K562 (cell line): ENCODE measurements at regions not wholly inside any gene's neighbourhood (a gene's known extent, or its start where the extent isn't known, plus 50 kb on each side); places are given as distances from the start of the nearest gene placed in this dataset.

Experiments
- ATAC-seq: fragments of 200-7000 bp; cut with Tn5 transposase; 3 replicates; pipeline ENCODE4 v1.9.1; 2020; ENCODE audit warnings: moderate library complexity
- BruUV-seq: library from RNA; stranded (reverse); fragments of 400-500 nt; replicated peaks from 2 replicates; lab custom pipeline; 2021; lab: Mats Ljungman, UMichigan
- CTCF ChIA-PET: fragments of 300-600 bp; formaldehyde crosslinking; extraction: SDS; loops from one replicate; lab custom pipeline; 2021; ENCODE audit warnings: low intra/inter-chr PET ratio; lab: Yijun Ruan, JAX
- POLR2A ChIA-PET: fragments of 300-600, 350-650 bp; sonication (Branson Sonifier 250); formaldehyde crosslinking; extraction: SDS; loops from one replicate; lab custom pipeline; 2021; ENCODE audit warnings: antibody characterized with exemption, inconsistent platforms; lab: Yijun Ruan, JAX
- DNase-seq, 4 experiments: peaks; one replicate each; pipeline versions ENCODE4 v3.0.0 to v3.0.0-alpha.2; 2011 to 2018; ENCODE audit warnings: low spot score in 3 of 4, mixed read lengths in 3 of 4; ENCODE audit errors: extremely low read depth in 1 of 4
- FAIRE-seq: peaks from 2 replicates; lab custom pipeline; 2011; peaks lifted over from hg19 to GRCh38; lab: Jason Lieb, UNC
- H2AFZ ChIP-seq: 2 replicates; pipeline ENCODE4 v1.6.0; 2011; ENCODE audit warnings: low read depth, low read length, control low read depth, inconsistent platforms
- H3K27ac ChIP-seq: fragments of 200-600 bp; 3 replicates; pipeline ENCODE4 v1.8.0; 2011; ENCODE audit warnings: low read depth, mild to moderate bottlenecking, control low read depth, inconsistent platforms, low read length, moderate library complexity, mixed read lengths; ENCODE audit errors: extremely low read depth
- H3K27me3 ChIP-seq, 2 experiments: fragments of 300-600 bp in 1 of 2; 2 replicates in 1 of 2; 3 replicates in 1 of 2; pipeline versions ENCODE4 v1.6.0 to v1.8.0; 2011; ENCODE audit warnings: inconsistent platforms in 2 of 2, low read length in 2 of 2, mild to moderate bottlenecking in 1 of 2, mixed read lengths in 1 of 2, moderate library complexity in 1 of 2; ENCODE audit not compliant: control insufficient read depth in 2 of 2, insufficient read depth in 2 of 2
- H3K36me3 ChIP-seq: fragments of 300-600 bp; 3 replicates; pipeline ENCODE4 v1.8.0; 2011; ENCODE audit warnings: mild to moderate bottlenecking, low read length, inconsistent platforms; ENCODE audit not compliant: control insufficient read depth, insufficient read depth
- H3K4me1 ChIP-seq, 2 experiments: fragments of 200-600 bp in 1 of 2; replicated peaks in 1 of 2; 2 replicates in 1 of 2; 3 replicates in 1 of 2; pipeline versions ENCODE4 v1.5.1 to v1.8.0; 2011; ENCODE audit warnings: inconsistent platforms in 2 of 2, low read length in 2 of 2, mild to moderate bottlenecking in 1 of 2, mixed read lengths in 1 of 2, moderate library complexity in 1 of 2; ENCODE audit not compliant: control insufficient read depth in 2 of 2, insufficient read depth in 2 of 2
- H3K4me2 ChIP-seq: 2 replicates; pipeline ENCODE4 v1.6.1; 2011; ENCODE audit warnings: low read length, control low read depth, inconsistent platforms, mixed read lengths; ENCODE audit not compliant: insufficient read depth
- H3K4me3 ChIP-seq: fragments of 200-600 bp; sonication (generic), shearing (Covaris generic); 2 replicates; pipeline ENCODE4 v1.5.1; 2016; ENCODE audit warnings: control low read depth, inconsistent platforms
- H3K79me2 ChIP-seq: fragments of 200-600 bp; 3 replicates; pipeline ENCODE4 v1.8.0; 2011; ENCODE audit warnings: low read length, inconsistent platforms; ENCODE audit not compliant: control insufficient read depth, insufficient read depth
- H3K9ac ChIP-seq, 2 experiments: 2 replicates each; pipeline versions ENCODE4 v1.6.0 to v1.6.1; 2011; ENCODE audit warnings: low read depth in 2 of 2, low read length in 2 of 2, control low read depth in 1 of 2, inconsistent platforms in 1 of 2, mild to moderate bottlenecking in 1 of 2, mixed read lengths in 1 of 2; ENCODE audit not compliant: insufficient read depth in 1 of 2
- H3K9me1 ChIP-seq: one replicate; pipeline ENCODE4 v1.6.0; 2011; ENCODE audit warnings: inconsistent platforms, mild to moderate bottlenecking, low read length, moderate library complexity; ENCODE audit not compliant: control insufficient read depth, insufficient read depth
- H3K9me3 ChIP-seq: replicated peaks from 2 replicates; pipeline ENCODE4 v1.5.1; 2011; ENCODE audit warnings: low read depth, low read length, inconsistent platforms; ENCODE audit not compliant: control insufficient read depth, insufficient read depth
- H4K20me1 ChIP-seq: replicated peaks from 2 replicates; pipeline ENCODE4 v1.6.1; 2011; ENCODE audit warnings: low read length, inconsistent platforms, mixed read lengths; ENCODE audit not compliant: control insufficient read depth, insufficient read depth
- KDM5B ChIP-seq: fragments of 200-600 bp; sonication (generic); IDR thresholded peaks from 2 replicates; pipeline ENCODE4 v1.6.1; 2012; ENCODE audit warnings: low read depth, mild to moderate bottlenecking, moderate library complexity, low read length, control low read depth, inconsistent platforms; ENCODE audit not compliant: insufficient replicate concordance
- MLX ChIP-seq, 2 experiments: fragments of 450-650 bp in 1 of 2; sonication (generic) in 1 of 2; formaldehyde crosslinking; conservative IDR thresholded peaks; 2 replicates each; pipeline versions ENCODE4 v1.4.0 to v1.8.1; 2020 to 2022; ENCODE audit warnings: mild to moderate bottlenecking in 1 of 2, missing genetic modification reagents in 1 of 2
- POLR2B ChIP-seq: fragments of 450-650 bp; IDR thresholded peaks from 2 replicates; pipeline ENCODE4 v1.6.1; 2018; ENCODE audit warnings: low read depth; ENCODE audit not compliant: partially characterized antibody
- POLR2G ChIP-seq: fragments of 200-400 bp; formaldehyde crosslinking; IDR thresholded peaks from 2 replicates; pipeline ENCODE4 v1.6.1; 2017; ENCODE audit warnings: low read depth, mild to moderate bottlenecking, antibody characterized with exemption, low read length, moderate library complexity
- PRDM10 ChIP-seq: fragments of 450-650 bp; IDR thresholded peaks from 2 replicates; pipeline ENCODE4 v1.6.1; 2018; ENCODE audit not compliant: partially characterized antibody
- ZNF23 ChIP-seq: fragments of 250-450 bp; sonication (Bioruptor Pico); IDR thresholded peaks from 2 replicates; pipeline ENCODE4 v1.4.0; 2020; ENCODE audit warnings: mild to moderate bottlenecking
- WGBS: fragments of 100-300 bp; shearing (Covaris generic); methylation state at CpG from one replicate; pipeline ENCODE4 v1.1.6; 2016; ENCODE audit warnings: low coverage, mixed read lengths; ENCODE audit not compliant: insufficient coverage; ENCODE audit errors: missing lambda C conversion rate; 5-methylcytosine and 5-hydroxymethylcytosine counted together
- in situ Hi-C: fragments of 300-500 bp; cut with MboI; formaldehyde crosslinking; loops from 4 replicates; pipeline ENCODE4 v1.15.0; 2018; ENCODE audit warnings: inconsistent platforms, mixed read lengths
- intact Hi-C: fragments of 100-400 bp; cut with micrococcal nuclease; formaldehyde crosslinking; loops from 2 replicates; pipeline ENCODE4 v1.14.2; 2022

- no peak for TF ChIP-seq POLR2B
These were observed 135.3 kb downstream of the NDUFA12 start (continued) for GRCh38 chr12:94868161-94868560.

- Histone ChIP-seq H3K9me1 (no peaks in the 10 kb centered on the region), H3K9ac (no peak overlapping the region), H3K79me2 (no peaks in the 10 kb centered on the region), H3K4me1 (no peaks in the 10 kb centered on the region), H3K36me3 (no peaks in the 10 kb centered on the region), H3K4me3 (no peak overlapping the region), H3K27me3 (peaks cover 10% of the 10 kb centered on the region in 2 experiments; a peak in 4 of 5 replicates), H3K27ac (no peak overlapping the region), H4K20me1 (no peaks in the 10 kb centered on the region), H3K9me3 (no peaks in the 10 kb centered on the region), H3K4me2 (no peak overlapping the region), H2AFZ (no peak overlapping the region)
- no TSS peak for BruUV-seq
- ChIA-PET CTCF (no interaction called here), POLR2A (no interaction called here)
- no peak for TF ChIP-seq ZNF23 (CRISPR knock-in tag)
- no peak for TF ChIP-seq PRDM10
- TF ChIP-seq KDM5B: no peak
- no peak for TF ChIP-seq POLR2G
- TF ChIP-seq MLX (CRISPR knock-in tag; conservative IDR thresholded peaks at IDR 0.05): no peak
- intact Hi-C loops: no loop called here
- in situ Hi-C loops: no loop called here
- DNase-seq (no peak), ATAC-seq (no peak), FAIRE-seq (no peak)
- WGBS: 2% methylated on average over 5 of the region's 5 CpGs
These were observed 136.2 kb downstream of the NDUFA12 start for GRCh38 chr12:94867066-94867855.
